ENCODE measurements at regions not wholly inside any gene's neighbourhood (a gene's known extent, or its start where the extent isn't known, plus 50 kb on each side); places are given as distances from the start of the nearest gene placed in this dataset.

DNA sequence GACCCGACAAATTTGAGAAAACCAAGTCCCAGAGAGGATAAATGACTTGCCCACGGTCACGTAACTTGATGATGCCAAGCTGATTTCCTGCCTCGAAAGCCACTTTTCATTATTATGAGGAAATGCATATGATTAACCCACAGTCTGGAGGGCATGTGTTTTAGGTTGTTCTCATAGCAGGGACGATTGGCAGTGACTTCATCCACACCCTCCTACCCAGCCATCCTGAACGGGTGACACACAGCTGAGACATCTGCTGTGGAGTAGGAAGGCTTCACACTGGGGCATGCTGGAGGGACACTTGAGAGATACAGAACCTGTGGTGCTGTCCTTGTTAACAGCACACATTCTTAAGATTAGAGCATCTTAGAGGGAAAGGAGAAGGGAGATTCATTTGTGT is 65.4 kb upstream of the WDFY2 start:
- no peak for TF ChIP-seq CTCF (conservative IDR thresholded peaks at IDR 0.05; ENCODE audit: low read depth)
- POLR2A ChIA-PET (ENCODE audit: low non-redundant PET) = no interaction called here
- no peak for DNase-seq (ENCODE audit: low spot score)
- CTCF ChIA-PET = interaction anchor here (0.6 kb wide), 1 partner anchor 11 kb away, joined by 3 read pairs; no protein-coding TSS in a partner anchor
- H3K27ac ChIP-seq = peak overlapping the region; percentile 47; the same call in 1 of the 2 replicates

DNA sequence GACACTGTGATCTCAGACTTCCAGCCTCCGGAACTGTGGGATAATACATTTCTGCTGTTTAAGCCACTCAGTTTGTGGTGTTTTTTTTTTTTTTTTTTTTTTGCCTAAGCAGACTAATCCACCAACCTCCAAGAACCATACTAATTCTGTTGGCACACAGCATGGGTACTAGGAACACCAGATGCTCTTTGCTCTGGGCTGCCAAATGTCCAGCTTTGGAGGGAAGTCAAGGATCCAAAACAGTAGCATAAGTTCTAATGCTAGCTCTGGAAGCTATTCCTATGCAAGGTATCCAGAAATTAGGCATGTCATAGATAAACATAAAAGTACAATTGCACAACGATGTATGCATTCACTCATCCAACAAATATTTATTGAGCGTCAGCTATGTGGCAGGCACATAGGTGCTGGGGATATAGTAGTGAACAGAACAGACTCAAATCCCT is 64.5 kb upstream of the WDFY2 start:
- H3K27ac ChIP-seq = peak overlapping the region; percentile 55; the same call in 1 of the 2 replicates
- ChIA-PET CTCF (no interaction called here), POLR2A (ENCODE audit: low non-redundant PET) (no interaction called here)
- DNase-seq (ENCODE audit: low spot score) = no peak
- TF ChIP-seq CTCF (conservative IDR thresholded peaks at IDR 0.05; ENCODE audit: low read depth) = no peak

DNA sequence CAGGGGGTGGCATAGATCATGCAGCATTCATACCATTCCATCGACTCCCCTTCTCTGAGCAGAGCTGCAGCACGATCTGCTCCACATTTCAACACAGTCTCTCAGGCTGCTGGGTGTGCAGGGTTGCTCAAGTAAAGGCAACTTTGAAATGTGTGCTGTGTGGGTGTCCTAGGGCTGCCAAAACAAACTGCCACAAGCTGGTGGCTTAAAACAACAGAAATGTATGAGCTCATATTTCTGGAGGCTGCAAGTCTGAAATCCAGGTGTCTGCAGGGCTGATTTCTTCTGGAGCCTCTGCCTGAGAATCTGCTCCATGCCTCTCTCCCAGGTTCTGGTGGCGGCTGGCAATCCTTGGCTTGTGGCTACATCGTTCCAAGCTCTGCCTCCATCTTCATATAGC is 63.7 kb upstream of the WDFY2 start:
- TF ChIP-seq CTCF (conservative IDR thresholded peaks at IDR 0.05; ENCODE audit: low read depth) = no peak
- ChIA-PET CTCF (interaction anchor here (0.6 kb wide), 1 partner anchor 325 kb away, joined by 4 read pairs; no protein-coding TSS in a partner anchor), POLR2A (ENCODE audit: low non-redundant PET) (no interaction called here)
- DNase-seq (ENCODE audit: low spot score) = no peak
- H3K27ac ChIP-seq = peak overlapping the region; percentile 80

DNA sequence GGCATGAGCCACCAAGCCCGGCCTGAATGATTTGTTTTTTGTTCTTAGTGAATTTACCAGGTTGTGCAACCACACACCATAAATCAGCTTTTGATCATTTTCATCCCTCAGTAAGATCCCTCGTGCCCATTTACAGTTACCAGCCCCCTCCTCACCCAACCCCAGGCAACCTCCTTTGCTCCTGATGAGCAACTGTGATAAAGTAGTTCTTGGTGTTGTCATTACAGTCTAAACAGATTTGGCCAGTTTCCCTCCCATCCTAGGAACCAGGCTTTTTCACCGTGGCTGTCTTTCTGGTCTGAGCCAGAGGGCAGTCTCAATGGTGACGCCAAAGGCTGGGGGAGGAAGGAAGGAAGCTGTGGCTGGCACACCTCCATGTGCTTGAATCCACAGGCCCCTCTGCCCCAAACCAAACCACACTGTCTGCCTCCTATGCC is 61.2 kb upstream of the WDFY2 start:
- no peak for DNase-seq (ENCODE audit: low spot score)
- CTCF ChIA-PET = no interaction called here
- POLR2A ChIA-PET (ENCODE audit: low non-redundant PET) = no interaction called here
- peak overlapping the region; percentile 77 for H3K27ac ChIP-seq
- no peak for TF ChIP-seq CTCF (conservative IDR thresholded peaks at IDR 0.05; ENCODE audit: low read depth)

DNA sequence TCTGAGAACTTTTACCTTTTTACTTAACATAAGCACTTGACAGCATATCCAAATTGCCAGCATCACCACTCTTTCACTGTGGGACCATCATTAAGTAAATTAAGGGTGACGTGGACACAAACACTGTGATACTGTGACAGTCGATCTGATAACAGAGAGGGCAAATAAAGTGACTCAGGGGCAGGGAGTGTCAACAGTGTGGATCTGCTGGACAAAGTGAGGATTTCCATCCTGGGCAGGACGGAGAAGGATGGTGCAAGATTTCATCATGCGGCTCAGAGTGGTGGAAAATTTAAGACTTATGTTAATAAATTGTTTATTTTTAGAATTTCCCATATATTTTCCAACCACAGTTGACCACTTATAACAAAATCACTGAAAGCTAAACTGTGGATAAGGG is 60.0 kb upstream of the WDFY2 start:
- POLR2A ChIA-PET (ENCODE audit: low non-redundant PET) = no interaction called here
- CTCF ChIA-PET = interaction anchor here (0.7 kb wide), 1 partner anchor 173 kb away, joined by 3 read pairs; no protein-coding TSS in a partner anchor
- no peak for DNase-seq (ENCODE audit: low spot score)

GRCh38 chr13:51524829-51525566 is 59.3 kb upstream of the WDFY2 start:
- H3K27ac ChIP-seq = no peak overlapping the region
- no peak for TF ChIP-seq CTCF (conservative IDR thresholded peaks at IDR 0.05; ENCODE audit: low read depth)
- CTCF ChIA-PET = interaction anchor here (0.7 kb wide), 1 partner anchor 172 kb away, joined by 3 read pairs; no protein-coding TSS in a partner anchor
- POLR2A ChIA-PET (ENCODE audit: low non-redundant PET) = no interaction called here
- DNase-seq (ENCODE audit: low spot score) = no peak

More for the DNA sequence above, 60.0 kb upstream of the WDFY2 start:
- no peak overlapping the region for H3K27ac ChIP-seq
- no peak for TF ChIP-seq CTCF (conservative IDR thresholded peaks at IDR 0.05; ENCODE audit: low read depth)
